CD4-positive, alpha-beta memory T cell (primary cell): ENCODE measurements at regions not wholly inside any gene's neighbourhood (a gene's known extent, or its start where the extent isn't known, plus 50 kb on each side); places are given as distances from the start of the nearest gene placed in this dataset.
"Not testable (repeated sequence)": the region's sequence is repeated elsewhere in the genome, so short reads cannot be mapped to it uniquely, and the experiment has no call there.

Experiments
- CTCF ChIA-PET: fragments of 350-600 bp; sonication (Branson Sonifier 250); formaldehyde crosslinking; loops from one replicate; lab custom pipeline; 2021; ENCODE audit warnings: inconsistent platforms; ENCODE audit not compliant: partially characterized antibody; lab: Charles Lee
- POLR2A ChIA-PET: fragments of 350-600 bp; sonication (Branson Sonifier 250); formaldehyde crosslinking; loops from one replicate; lab custom pipeline; 2021; ENCODE audit not compliant: partially characterized antibody; lab: Charles Lee
- DNase-seq, 5 donors: peaks; one replicate each; pipeline versions ENCODE4 v3.0.0 to v3.0.0-alpha.2; 2020 to 2022; ENCODE audit warnings: mixed read lengths in 1 of 5
- H3K27ac ChIP-seq: one replicate; pipeline ENCODE4 v1.7.0; 2013; ENCODE audit warnings: low read depth, low read length
- H3K27me3 ChIP-seq: 2 replicates; pipeline ENCODE4 v1.7.0; 2013; ENCODE audit warnings: mild to moderate bottlenecking, low read length, moderate library complexity; ENCODE audit not compliant: insufficient read depth
- H3K36me3 ChIP-seq: 2 replicates; pipeline ENCODE4 v1.7.0; 2013; ENCODE audit warnings: mild to moderate bottlenecking, low read length, moderate library complexity; ENCODE audit not compliant: insufficient read depth
- H3K4me1 ChIP-seq: 2 replicates; pipeline ENCODE4 v1.7.0; 2013; ENCODE audit warnings: mild to moderate bottlenecking, low read length, moderate library complexity; ENCODE audit not compliant: insufficient read depth
- H3K4me3 ChIP-seq, 2 donors: one replicate each; pipeline ENCODE4 v1.7.0; 2013; ENCODE audit warnings: low read length in 2 of 2, mild to moderate bottlenecking in 1 of 2
- H3K9me3 ChIP-seq, 2 donors: one replicate each; pipeline ENCODE4 v1.7.0; 2013; ENCODE audit warnings: low read length in 2 of 2, control low read depth in 1 of 2; ENCODE audit not compliant: control insufficient read depth in 1 of 2
- H3K27ac Mint-ChIP-seq, 7 donors: one replicate each; pipeline ENCODE4 v1.8.0; 2020 to 2021; ENCODE audit warnings: mixed read lengths in 7 of 7, mild to moderate bottlenecking in 6 of 7, inconsistent platforms in 3 of 7, moderate library complexity in 3 of 7
- H3K27me3 Mint-ChIP-seq, 2 donors: one replicate each; pipeline ENCODE4 v1.8.0; 2020 to 2021; ENCODE audit warnings: mixed read lengths in 2 of 2
- H3K36me3 Mint-ChIP-seq, 2 donors: one replicate each; pipeline ENCODE4 v1.8.0; 2020 to 2021; ENCODE audit warnings: mixed read lengths in 2 of 2, inconsistent platforms in 1 of 2, mild to moderate bottlenecking in 1 of 2
- H3K4me1 Mint-ChIP-seq, 4 donors: one replicate each; pipeline ENCODE4 v1.8.0; 2020 to 2021; ENCODE audit warnings: mixed read lengths in 4 of 4, mild to moderate bottlenecking in 1 of 4
- H3K4me3 Mint-ChIP-seq, 8 donors: one replicate each; pipeline ENCODE4 v1.8.0; 2020 to 2021; ENCODE audit warnings: mixed read lengths in 8 of 8, mild to moderate bottlenecking in 7 of 8, moderate library complexity in 6 of 8, inconsistent platforms in 3 of 8
- H3K9me3 Mint-ChIP-seq, 8 donors: one replicate each; pipeline ENCODE4 v1.8.0; 2020 to 2021; ENCODE audit warnings: mixed read lengths in 8 of 8, mild to moderate bottlenecking in 5 of 8, inconsistent platforms in 3 of 8, moderate library complexity in 1 of 8
- intact Hi-C: fragments of 100-400 bp; cut with micrococcal nuclease; formaldehyde crosslinking; loops from one replicate; pipeline ENCODE4 v1.15.1; 2023

- DNase-seq, H3K4me1 Mint-ChIP-seq, H3K4me3 ChIP-seq, H3K27me3 ChIP-seq, H3K4me3 Mint-ChIP-seq, POLR2A ChIA-PET, H3K27me3 Mint-ChIP-seq, H3K36me3 ChIP-seq, H3K9me3 ChIP-seq, intact Hi-C loops, H3K27ac Mint-ChIP-seq, CTCF ChIA-PET, H3K36me3 Mint-ChIP-seq, H3K4me1 ChIP-seq, H3K9me3 Mint-ChIP-seq, H3K27ac ChIP-seq: not testable (repeated sequence)
Observed at GRCh38 chr22:16660570-16660969, 68.0 kb upstream of the CCT8L2 start.

GRCh38 chr22:16659273-16659834, 66.7 kb upstream of the CCT8L2 start:
- H3K4me3 Mint-ChIP-seq, H3K9me3 ChIP-seq, DNase-seq, H3K27ac Mint-ChIP-seq, H3K9me3 Mint-ChIP-seq, POLR2A ChIA-PET, H3K4me1 ChIP-seq, H3K27ac ChIP-seq, H3K4me1 Mint-ChIP-seq, H3K36me3 Mint-ChIP-seq, H3K27me3 ChIP-seq, H3K4me3 ChIP-seq, H3K27me3 Mint-ChIP-seq, CTCF ChIA-PET, H3K36me3 ChIP-seq, intact Hi-C loops: not testable (repeated sequence)

- Histone ChIP-seq H3K9me3 (no peaks in the 10 kb centered on the region), H3K27me3 (no peaks in the 10 kb centered on the region), H3K36me3 (no peaks in the 10 kb centered on the region), H3K4me1 (no peaks in the 10 kb centered on the region), H3K27ac (no peak overlapping the region), H3K4me3 (no peak overlapping the region)
- Mint-ChIP-seq H3K27ac (no peak overlapping the region), H3K4me1 (no peaks in the 10 kb centered on the region), H3K27me3 (no peaks in the 10 kb centered on the region), H3K36me3 (no peaks in the 10 kb centered on the region), H3K4me3 (no peak overlapping the region), H3K9me3 (peaks cover 0 to 9% (median 1%) of the 10 kb centered on the region in 8 donors)
- ChIA-PET CTCF (no interaction called here), POLR2A (no interaction called here)
- DNase-seq, result no peak
- intact Hi-C loops, result no loop called here
Observed at GRCh38 chr22:16658068-16658467, 65.5 kb upstream of the CCT8L2 start.

GRCh38 chr22:16654882-16655281, 62.3 kb upstream of the CCT8L2 start:
- POLR2A ChIA-PET, result no interaction called here
- DNase-seq, result no peak
- peaks cover 0 to 14% (median 4%) of the 10 kb centered on the region in 8 donors for H3K9me3 Mint-ChIP-seq

GRCh38 chr22:16654336-16654735, 61.7 kb upstream of the CCT8L2 start:
- H3K27me3 Mint-ChIP-seq, H3K27ac Mint-ChIP-seq, CTCF ChIA-PET, H3K36me3 Mint-ChIP-seq, H3K27me3 ChIP-seq, H3K4me1 Mint-ChIP-seq, H3K36me3 ChIP-seq, intact Hi-C loops, H3K4me3 ChIP-seq, H3K4me3 Mint-ChIP-seq, H3K9me3 ChIP-seq, POLR2A ChIA-PET, H3K4me1 ChIP-seq, DNase-seq, H3K27ac ChIP-seq: not testable (repeated sequence)
- H3K9me3 Mint-ChIP-seq, result peaks cover 0 to 17% (median 5%) of the 10 kb centered on the region in 8 donors

More at GRCh38 chr22:16654882-16655281, 62.3 kb upstream of the CCT8L2 start:
- no peaks in the 10 kb centered on the region for H3K27me3 ChIP-seq
- H3K4me1 Mint-ChIP-seq, result no peaks in the 10 kb centered on the region
- no peak overlapping the region for H3K27ac ChIP-seq
- CTCF ChIA-PET, result no interaction called here
- H3K4me3 ChIP-seq, result no peak overlapping the region
- no peaks in the 10 kb centered on the region for H3K36me3 Mint-ChIP-seq
- H3K27me3 Mint-ChIP-seq, result peaks cover 0 to 2% of the 10 kb centered on the region in 2 donors
- no peak overlapping the region for H3K4me3 Mint-ChIP-seq
- no peak overlapping the region for H3K27ac Mint-ChIP-seq
- H3K36me3 ChIP-seq, result no peaks in the 10 kb centered on the region
- no peaks in the 10 kb centered on the region for H3K4me1 ChIP-seq
- no peaks in the 10 kb centered on the region for H3K9me3 ChIP-seq
- intact Hi-C loops, result no loop called here

- H3K4me1 Mint-ChIP-seq, H3K4me1 ChIP-seq, H3K27me3 ChIP-seq, H3K27ac Mint-ChIP-seq, H3K36me3 ChIP-seq, H3K9me3 ChIP-seq, H3K27me3 Mint-ChIP-seq, H3K27ac ChIP-seq, H3K4me3 Mint-ChIP-seq, H3K36me3 Mint-ChIP-seq, POLR2A ChIA-PET, CTCF ChIA-PET, intact Hi-C loops, H3K4me3 ChIP-seq: not testable (repeated sequence)
- DNase-seq, result peak in 1 of 5 donors; percentile 18
- H3K9me3 Mint-ChIP-seq, result peaks cover 0 to 17% (median 5%) of the 10 kb centered on the region in 8 donors
Observed at GRCh38 chr22:16653222-16653621, 60.6 kb upstream of the CCT8L2 start.

GRCh38 chr22:16651217-16651616, 58.6 kb upstream of the CCT8L2 start:
- Mint-ChIP-seq H3K4me1 (no peaks in the 10 kb centered on the region), H3K36me3 (no peaks in the 10 kb centered on the region), H3K27ac (no peak overlapping the region), H3K27me3 (peaks cover 0 to 2% of the 10 kb centered on the region in 2 donors), H3K4me3 (no peak overlapping the region), H3K9me3 (peaks cover 0 to 13% (median 5%) of the 10 kb centered on the region in 8 donors)
- CTCF ChIA-PET, result no interaction called here
- Histone ChIP-seq H3K9me3 (no peaks in the 10 kb centered on the region), H3K4me3 (no peak overlapping the region), H3K36me3 (no peaks in the 10 kb centered on the region), H3K27me3 (no peaks in the 10 kb centered on the region), H3K4me1 (no peaks in the 10 kb centered on the region), H3K27ac (no peak overlapping the region)
- POLR2A ChIA-PET, result no interaction called here
- DNase-seq, result no peak
- intact Hi-C loops, result no loop called here
